H1 (cell line): ENCODE measurements at regions not wholly inside any gene's neighbourhood (a gene's known extent, or its start where the extent isn't known, plus 50 kb on each side); places are given as distances from the start of the nearest gene placed in this dataset.

Experiments
- CTCF ChIA-PET: fragments of 300-600 bp; sonication (Branson Sonifier 250); formaldehyde crosslinking; loops from one replicate; lab custom pipeline; 2021; ENCODE audit not compliant: partially characterized antibody; lab: Charles Lee
- POLR2A ChIA-PET: fragments of 300-600 bp; sonication (Branson Sonifier 250); formaldehyde crosslinking; loops from one replicate; lab custom pipeline; 2021; ENCODE audit warnings: inconsistent platforms; ENCODE audit not compliant: partially characterized antibody; lab: Charles Lee
- DNase-seq, 2 experiments: peaks; one replicate each; pipeline versions ENCODE4 v3.0.0 to v3.0.0-alpha.2; 2010 to 2022; ENCODE audit warnings: low spot score in 2 of 2, low read depth in 1 of 2, mixed read lengths in 1 of 2
- FAIRE-seq: peaks from 2 replicates; lab custom pipeline; 2011; peaks lifted over from hg19 to GRCh38; lab: Jason Lieb, UNC
- H2AFZ ChIP-seq: 2 replicates; pipeline ENCODE4 v1.8.1; 2012; ENCODE audit warnings: low read length, inconsistent platforms
- H2AK5ac ChIP-seq: 2 replicates; pipeline ENCODE4 v1.6.1; 2013; ENCODE audit warnings: low read depth, low read length
- H2BK120ac ChIP-seq: replicated peaks from 2 replicates; pipeline ENCODE3; 2013; ENCODE audit warnings: low read depth, low read length, inconsistent platforms
- H2BK12ac ChIP-seq: 2 replicates; pipeline ENCODE4 v1.6.1; 2013; ENCODE audit warnings: low read depth, low read length
- H2BK15ac ChIP-seq: 2 replicates; pipeline ENCODE4 v1.6.1; 2013; ENCODE audit warnings: low read length
- H2BK20ac ChIP-seq: 2 replicates; pipeline ENCODE4 v1.6.1; 2013; ENCODE audit warnings: low read length
- H2BK5ac ChIP-seq: 2 replicates; pipeline ENCODE4 v1.6.1; 2013; ENCODE audit warnings: low read depth, low read length
- H3K14ac ChIP-seq: 2 replicates; pipeline ENCODE4 v1.6.1; 2013; ENCODE audit warnings: inconsistent platforms; ENCODE audit not compliant: insufficient read length
- H3K18ac ChIP-seq: 2 replicates; pipeline ENCODE4 v1.6.1; 2013; ENCODE audit warnings: low read length; ENCODE audit errors: extremely low read depth
- H3K23ac ChIP-seq: 2 replicates; pipeline ENCODE4 v1.6.1; 2013; ENCODE audit warnings: inconsistent platforms; ENCODE audit not compliant: insufficient read length
- H3K23me2 ChIP-seq: 2 replicates; pipeline ENCODE4 v1.6.1; 2013; ENCODE audit warnings: low read depth, low read length
- H3K27ac ChIP-seq: 2 replicates; pipeline ENCODE4 v1.6.1; 2011; ENCODE audit warnings: low read depth, low read length, inconsistent platforms
- H3K27me3 ChIP-seq, 4 experiments: replicated peaks in 1 of 4; 1 replicate in 1 of 4; 2 replicates in 3 of 4; pipeline versions ENCODE4 v1.6.1 to v1.8.1; 2011 to 2013; ENCODE audit warnings: low read length in 3 of 4, mild to moderate bottlenecking in 3 of 4, inconsistent platforms in 2 of 4, mixed read lengths in 2 of 4, moderate library complexity in 1 of 4; ENCODE audit not compliant: control insufficient read depth in 3 of 4, insufficient read depth in 3 of 4; ENCODE audit errors: extremely low read depth in 1 of 4
- H3K36me3 ChIP-seq, 4 experiments: 2 replicates each; pipeline versions ENCODE4 v1.6.1 to v1.8.1; 2011 to 2013; ENCODE audit warnings: mild to moderate bottlenecking in 4 of 4, low read length in 3 of 4, moderate library complexity in 2 of 4, control low read depth in 1 of 4, inconsistent platforms in 1 of 4; ENCODE audit not compliant: insufficient read depth in 4 of 4, control insufficient read depth in 2 of 4
- H3K4ac ChIP-seq: replicated peaks from 2 replicates; pipeline ENCODE3; 2013; ENCODE audit warnings: low read length, low read depth, mixed read lengths, inconsistent platforms; ENCODE audit not compliant: insufficient read length
- H3K4me1 ChIP-seq, 4 experiments: replicated peaks in 1 of 4; 1 replicate in 1 of 4; 2 replicates in 3 of 4; pipeline versions ENCODE4 v1.6.1 to v1.8.1; 2011 to 2013; ENCODE audit warnings: low read length in 3 of 4, inconsistent platforms in 2 of 4, mixed read lengths in 1 of 4; ENCODE audit not compliant: insufficient read depth in 4 of 4, control insufficient read depth in 3 of 4
- H3K4me2 ChIP-seq, 2 experiments: 2 replicates each; pipeline versions ENCODE4 v1.6.1 to v1.8.1; 2011 to 2013; ENCODE audit warnings: low read depth in 2 of 2, low read length in 2 of 2, control low read depth in 1 of 2, inconsistent platforms in 1 of 2, mild to moderate bottlenecking in 1 of 2; ENCODE audit not compliant: insufficient read depth in 1 of 2
- H3K4me3 ChIP-seq, 4 experiments: fragments of 200-600, 300-600 bp in 1 of 4; sonication (generic), shearing (Covaris generic), sonication (Bioruptor Twin) in 1 of 4; 2 replicates each; pipeline versions ENCODE4 v1.5.1 to v1.8.1; 2011 to 2016; ENCODE audit warnings: low read length in 4 of 4, low read depth in 3 of 4, control low read depth in 2 of 4, inconsistent platforms in 2 of 4, mild to moderate bottlenecking in 2 of 4, mixed read lengths in 1 of 4, moderate library complexity in 1 of 4; ENCODE audit not compliant: insufficient read depth in 2 of 4; ENCODE audit errors: extremely low read depth in 1 of 4
- H3K56ac ChIP-seq: replicated peaks from 2 replicates; pipeline ENCODE3; 2013; ENCODE audit warnings: low read depth, mild to moderate bottlenecking, mixed read lengths, low read length, inconsistent platforms; ENCODE audit not compliant: insufficient read length
- H3K79me1 ChIP-seq: 2 replicates; pipeline ENCODE4 v1.6.1; 2013; ENCODE audit warnings: low read depth, low read length, control low read depth
- H3K79me2 ChIP-seq, 2 experiments: 2 replicates each; pipeline versions ENCODE4 v1.6.1 to v1.8.1; 2012 to 2013; ENCODE audit warnings: low read length in 2 of 2, mild to moderate bottlenecking in 2 of 2, inconsistent platforms in 1 of 2; ENCODE audit not compliant: insufficient read depth in 2 of 2, control insufficient read depth in 1 of 2
- H3K9ac ChIP-seq, 4 experiments: replicated peaks in 1 of 4; 1 replicate in 1 of 4; 2 replicates in 3 of 4; pipeline versions ENCODE4 v1.6.1 to v1.8.1; 2011 to 2013; ENCODE audit warnings: low read depth in 3 of 4, low read length in 3 of 4, control low read depth in 2 of 4, mild to moderate bottlenecking in 2 of 4, moderate library complexity in 2 of 4, inconsistent platforms in 1 of 4; ENCODE audit errors: extremely low read depth in 1 of 4
- H3K9me3 ChIP-seq, 2 experiments: 2 replicates each; pipeline versions ENCODE4 v1.6.1 to v1.8.1; 2012 to 2013; ENCODE audit warnings: mild to moderate bottlenecking in 2 of 2, moderate library complexity in 2 of 2, control low read depth in 1 of 2, inconsistent platforms in 1 of 2, low read depth in 1 of 2, low read length in 1 of 2, mixed read lengths in 1 of 2; ENCODE audit not compliant: insufficient read depth in 2 of 2
- H4K20me1 ChIP-seq, 2 experiments: replicated peaks in 1 of 2; 2 replicates each; pipeline versions ENCODE3 to v1.8.1; 2011 to 2013; ENCODE audit warnings: inconsistent platforms in 2 of 2, low read length in 2 of 2, mild to moderate bottlenecking in 1 of 2; ENCODE audit not compliant: insufficient read depth in 2 of 2, control insufficient read depth in 1 of 2
- H4K5ac ChIP-seq: 2 replicates; pipeline ENCODE4 v1.6.1; 2013; ENCODE audit warnings: low read length, low read depth, mixed read lengths, inconsistent platforms; ENCODE audit not compliant: insufficient read length
- H4K8ac ChIP-seq: 2 replicates; pipeline ENCODE4 v1.8.0; 2013; ENCODE audit warnings: mild to moderate bottlenecking, moderate library complexity, low read length, inconsistent platforms; ENCODE audit not compliant: insufficient read depth; ENCODE audit errors: extremely low read depth
- H4K91ac ChIP-seq: replicated peaks from 2 replicates; pipeline ENCODE3; 2013; ENCODE audit warnings: low read length, mixed read lengths, inconsistent platforms; ENCODE audit not compliant: insufficient read length
- HDAC2 ChIP-seq, 2 experiments: fragments of 300-600 bp in 1 of 2; sonication (generic) in 1 of 2; IDR thresholded peaks; 2 replicates each; pipeline ENCODE4 v1.6.1; 2011 to 2012; ENCODE audit warnings: low read depth in 2 of 2, low read length in 2 of 2, mild to moderate bottlenecking in 2 of 2, moderate library complexity in 2 of 2, borderline replicate concordance in 1 of 2, inconsistent platforms in 1 of 2
- MAX ChIP-seq: IDR thresholded peaks from 2 replicates; pipeline ENCODE4 v1.6.1; 2012; ENCODE audit warnings: inconsistent platforms
- NRF1 ChIP-seq: IDR thresholded peaks from 2 replicates; pipeline ENCODE4 v1.6.1; 2011; ENCODE audit warnings: mild to moderate bottlenecking, low read depth, low read length, improper control_type of control experiment
- POLR2AphosphoS5 ChIP-seq: IDR thresholded peaks from 2 replicates; pipeline ENCODE4 v1.6.1; 2011; ENCODE audit warnings: low read depth, low read length
- SAP30 ChIP-seq: fragments of 300-600 bp; sonication (generic); IDR thresholded peaks from 2 replicates; pipeline ENCODE4 v1.7.1; 2012; ENCODE audit warnings: low read length, moderate library complexity, mild to moderate bottlenecking, inconsistent platforms; ENCODE audit not compliant: insufficient read depth, insufficient replicate concordance
- SIN3A ChIP-seq, 2 experiments: IDR thresholded peaks in 1 of 2; conservative IDR thresholded peaks in 1 of 2; 2 replicates each; pipeline ENCODE4 v1.6.1; 2011 to 2012; ENCODE audit warnings: low read length in 2 of 2, improper control_type of control experiment in 1 of 2, low read depth in 1 of 2, mild to moderate bottlenecking in 1 of 2
- SIX5 ChIP-seq: IDR thresholded peaks from 2 replicates; pipeline ENCODE4 v1.6.1; 2011; ENCODE audit warnings: mild to moderate bottlenecking, low read depth, low read length
- SP4 ChIP-seq: IDR thresholded peaks from 2 replicates; pipeline ENCODE4 v1.6.1; 2012; ENCODE audit warnings: low read length, inconsistent platforms
- WGBS, 2 experiments: shearing (Covaris generic) in 1 of 2; methylation state at CpG; one replicate each; pipeline versions ENCODE4 v1.1.6 to v1.1.7; 2013 to 2015; ENCODE audit warnings: low lambda C conversion rate in 2 of 2, mixed read lengths in 2 of 2, inconsistent platforms in 1 of 2, low coverage in 1 of 2, missing lambda C conversion rate in 1 of 2; ENCODE audit not compliant: insufficient replicate concordance in 2 of 2, insufficient coverage in 1 of 2, insufficient read length in 1 of 2; ENCODE audit errors: extremely low coverage in 1 of 2, missing lambda C conversion rate in 1 of 2; 5-methylcytosine and 5-hydroxymethylcytosine counted together

GRCh38 chr2:215260097-215260677, 51.7 kb upstream of the ATIC start:
- H2BK120ac ChIP-seq = no peak overlapping the region
- H3K4me2 ChIP-seq = no peak overlapping the region
- DNase-seq (no peak), FAIRE-seq (no peak)
- no peak overlapping the region for H3K4me3 ChIP-seq
- no peak overlapping the region for H4K91ac ChIP-seq
- no peak overlapping the region for H2AFZ ChIP-seq
- H2BK12ac ChIP-seq = no peak overlapping the region
- ChIA-PET CTCF (interaction anchor here (0.6 kb wide), 1 partner anchor 9 kb away, joined by 4 read pairs; no protein-coding TSS in a partner anchor), POLR2A (no interaction called here)
- H3K9me3 ChIP-seq = no peaks in the 10 kb centered on the region
- H2BK15ac ChIP-seq = no peak overlapping the region
- H3K23me2 ChIP-seq = no peaks in the 10 kb centered on the region
- 71 to 100% methylated on average over 1 to 4 of the region's 4 CpGs for WGBS, 2 experiments
- no peak overlapping the region for H3K23ac ChIP-seq
- no peaks in the 10 kb centered on the region for H3K27me3 ChIP-seq
- H4K20me1 ChIP-seq = no peaks in the 10 kb centered on the region
- no peak overlapping the region for H3K56ac ChIP-seq
- no peak overlapping the region for H4K8ac ChIP-seq
- H3K4me1 ChIP-seq = no peaks in the 10 kb centered on the region
- H4K5ac ChIP-seq = no peak overlapping the region
- H3K18ac ChIP-seq = no peak overlapping the region
- no peak overlapping the region for H2AK5ac ChIP-seq
- no peak overlapping the region for H2BK5ac ChIP-seq
- H3K36me3 ChIP-seq = no peaks in the 10 kb centered on the region
- H3K79me2 ChIP-seq = no peaks in the 10 kb centered on the region
- TF ChIP-seq MAX (no peak), SIX5 (no peak), SIN3A (conservative IDR thresholded peaks at IDR 0.05 in 1 of 2, IDR thresholded peaks at IDR 0.05 in 1 of 2; ENCODE audit: low read depth in 1 of 2, low read length in 2 of 2) (no peak), NRF1 (no peak), SP4 (no peak), SAP30 (no peak), HDAC2 (IDR thresholded peaks at IDR 0.05; ENCODE audit: borderline replicate concordance in 1 of 2, low read depth in 2 of 2, low read length in 2 of 2) (no peak), POLR2AphosphoS5 (no peak)
- TF ChIP-seq, all 59 proteins: peak for 0
- no peak overlapping the region for H3K14ac ChIP-seq
- no peak overlapping the region for H3K9ac ChIP-seq
- H2BK20ac ChIP-seq = no peak overlapping the region
- no peak overlapping the region for H3K27ac ChIP-seq
- no peak overlapping the region for H3K4ac ChIP-seq
- H3K79me1 ChIP-seq = no peaks in the 10 kb centered on the region
